Hepatocyte (in vitro differentiated cells): ENCODE measurements at regions not wholly inside any gene's neighbourhood (a gene's known extent, or its start where the extent isn't known, plus 50 kb on each side); places are given as distances from the start of the nearest gene placed in this dataset.

Experiments
- DNase-seq: peaks from one replicate; pipeline ENCODE4 v3.0.0-alpha.2; 2016; ENCODE audit warnings: low spot score
- H2AFZ ChIP-seq: fragments of 200-600 bp; sonication (generic); 2 replicates; pipeline ENCODE4 v1.6.0; 2016; ENCODE audit warnings: antibody characterized with exemption, mild to moderate bottlenecking
- H3K27ac ChIP-seq: fragments of 200-600 bp; sonication (generic); 2 replicates; pipeline ENCODE4 v1.5.1; 2016; ENCODE audit warnings: mild to moderate bottlenecking
- H3K27me3 ChIP-seq: fragments of 200-600 bp; sonication (generic); 2 replicates; pipeline ENCODE4 v1.6.1; 2016
- H3K36me3 ChIP-seq: fragments of 200-600 bp; sonication (generic); replicated peaks from 2 replicates; pipeline ENCODE4 v1.5.1; 2016; ENCODE audit warnings: low read depth; ENCODE audit not compliant: insufficient read depth
- H3K4me1 ChIP-seq: fragments of 200-600 bp; sonication (generic); 2 replicates; pipeline ENCODE4 v1.5.1; 2016; ENCODE audit warnings: mild to moderate bottlenecking, moderate library complexity; ENCODE audit not compliant: insufficient read depth
- H3K4me2 ChIP-seq: fragments of 200-600 bp; sonication (generic); 2 replicates; pipeline ENCODE4 v1.6.0; 2016
- H3K4me3 ChIP-seq: fragments of 200-600 bp; sonication (generic); 2 replicates; pipeline ENCODE4 v1.5.1; 2016; ENCODE audit warnings: mild to moderate bottlenecking
- H3K79me2 ChIP-seq: fragments of 200-600 bp; sonication (generic); 2 replicates; pipeline ENCODE4 v1.6.0; 2017; ENCODE audit warnings: mild to moderate bottlenecking
- H3K9me2 ChIP-seq: fragments of 200-600 bp; sonication (generic); replicated peaks from 2 replicates; pipeline ENCODE4 v1.6.0; 2017; ENCODE audit warnings: mild to moderate bottlenecking; ENCODE audit not compliant: insufficient read depth
- H3K9me3 ChIP-seq: fragments of 200-600 bp; sonication (generic); 2 replicates; pipeline ENCODE4 v1.5.1; 2016; ENCODE audit warnings: low read depth, mild to moderate bottlenecking
- H4K20me1 ChIP-seq: fragments of 200-600 bp; sonication (generic); 2 replicates; pipeline ENCODE4 v1.6.0; 2016; ENCODE audit warnings: mild to moderate bottlenecking; ENCODE audit not compliant: insufficient read depth, poor library complexity, severe bottlenecking
- EZH2 ChIP-seq: fragments of 200-600 bp; sonication (generic); IDR thresholded peaks from 2 replicates; pipeline ENCODE4 v1.6.1; 2016; ENCODE audit warnings: antibody characterized with exemption, mild to moderate bottlenecking, borderline replicate concordance
- EZH2phosphoT487 ChIP-seq: fragments of 200-600 bp; sonication (generic); IDR thresholded peaks from one replicate; pipeline ENCODE4 v1.6.1; 2018; ENCODE audit warnings: antibody characterized with exemption, mild to moderate bottlenecking, low read depth, moderate library complexity; ENCODE audit not compliant: unreplicated experiment, severe bottlenecking
- WGBS: methylation state at CpG from one replicate; pipeline ENCODE4 v1.1.6; 2016; ENCODE audit warnings: low lambda C conversion rate; ENCODE audit errors: missing lambda C conversion rate; 5-methylcytosine and 5-hydroxymethylcytosine counted together
- TF ChIP-seq, protein P1 (sequence below): fragments of 200-600 bp; sonication (generic); IDR thresholded peaks from 2 replicates; pipeline ENCODE4 v1.5.1; 2016; ENCODE audit warnings: antibody characterized with exemption, mild to moderate bottlenecking; ENCODE audit not compliant: poor library complexity

DNA sequence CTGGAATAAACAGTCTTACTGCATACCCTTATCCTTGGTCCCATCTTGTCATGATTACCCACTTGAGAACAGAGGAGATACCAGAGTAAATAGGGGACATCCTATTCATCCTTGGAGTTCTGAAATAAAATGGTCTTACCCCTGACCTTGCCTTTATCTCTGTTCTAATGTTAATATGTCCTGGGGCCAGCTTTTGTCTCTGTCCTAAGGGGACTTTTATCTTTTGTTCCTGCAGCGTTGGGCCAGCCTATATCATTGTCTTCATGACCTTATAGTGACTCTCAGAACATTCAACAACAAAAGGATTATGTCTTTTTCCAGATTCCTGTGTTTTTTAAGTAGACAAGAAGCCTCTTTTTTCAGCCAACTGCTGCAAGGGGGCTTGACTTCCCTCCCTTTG lies 1057.5 kb downstream of the LRFN5 start:
- Histone ChIP-seq H3K9me2 (no peaks in the 10 kb centered on the region), H4K20me1 (no peaks in the 10 kb centered on the region), H3K9me3 (no peaks in the 10 kb centered on the region), H3K4me1 (no peaks in the 10 kb centered on the region), H3K4me3 (no peak overlapping the region), H3K4me2 (no peak overlapping the region), H3K27ac (no peak overlapping the region), H3K79me2 (no peaks in the 10 kb centered on the region), H3K36me3 (no peaks in the 10 kb centered on the region), H2AFZ (no peak overlapping the region), H3K27me3 (no peaks in the 10 kb centered on the region)
- TF ChIP-seq, protein P1, sequence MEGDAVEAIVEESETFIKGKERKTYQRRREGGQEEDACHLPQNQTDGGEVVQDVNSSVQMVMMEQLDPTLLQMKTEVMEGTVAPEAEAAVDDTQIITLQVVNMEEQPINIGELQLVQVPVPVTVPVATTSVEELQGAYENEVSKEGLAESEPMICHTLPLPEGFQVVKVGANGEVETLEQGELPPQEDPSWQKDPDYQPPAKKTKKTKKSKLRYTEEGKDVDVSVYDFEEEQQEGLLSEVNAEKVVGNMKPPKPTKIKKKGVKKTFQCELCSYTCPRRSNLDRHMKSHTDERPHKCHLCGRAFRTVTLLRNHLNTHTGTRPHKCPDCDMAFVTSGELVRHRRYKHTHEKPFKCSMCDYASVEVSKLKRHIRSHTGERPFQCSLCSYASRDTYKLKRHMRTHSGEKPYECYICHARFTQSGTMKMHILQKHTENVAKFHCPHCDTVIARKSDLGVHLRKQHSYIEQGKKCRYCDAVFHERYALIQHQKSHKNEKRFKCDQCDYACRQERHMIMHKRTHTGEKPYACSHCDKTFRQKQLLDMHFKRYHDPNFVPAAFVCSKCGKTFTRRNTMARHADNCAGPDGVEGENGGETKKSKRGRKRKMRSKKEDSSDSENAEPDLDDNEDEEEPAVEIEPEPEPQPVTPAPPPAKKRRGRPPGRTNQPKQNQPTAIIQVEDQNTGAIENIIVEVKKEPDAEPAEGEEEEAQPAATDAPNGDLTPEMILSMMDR: no peak
- TF ChIP-seq EZH2phosphoT487 (no peak), EZH2 (no peak)
- DNase-seq: no peak
- 21% methylated on average over 1 of the region's 1 CpG for WGBS

DNA sequence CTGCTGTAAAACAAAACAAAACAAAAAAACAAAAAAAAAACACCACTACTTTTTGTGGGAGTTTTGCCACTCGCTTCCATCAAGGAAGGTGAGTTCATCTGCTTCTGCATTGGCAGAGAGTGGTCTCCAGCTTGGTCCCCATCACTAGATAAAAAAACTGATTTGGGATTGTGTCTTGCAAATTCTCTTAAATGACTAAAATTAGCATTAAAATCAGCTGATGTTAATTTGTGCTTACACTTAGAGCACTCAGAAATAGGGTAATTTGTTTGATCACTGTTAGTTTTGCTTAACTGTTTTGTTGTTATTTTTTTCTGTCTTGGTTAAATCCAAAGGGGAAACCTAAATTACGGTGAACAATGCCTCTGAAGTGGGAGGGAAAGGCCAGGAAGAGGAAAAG lies 1048.0 kb downstream of the LRFN5 start:
- Histone ChIP-seq H4K20me1 (no peaks in the 10 kb centered on the region), H3K9me3 (no peaks in the 10 kb centered on the region), H3K4me3 (no peak overlapping the region), H2AFZ (no peak overlapping the region), H3K36me3 (no peaks in the 10 kb centered on the region), H3K27ac (no peak overlapping the region), H3K4me1 (no peaks in the 10 kb centered on the region), H3K9me2 (no peaks in the 10 kb centered on the region), H3K79me2 (no peaks in the 10 kb centered on the region), H3K4me2 (no peak overlapping the region), H3K27me3 (no peaks in the 10 kb centered on the region)
- no peak for DNase-seq
- 78% methylated on average over 2 of the region's 2 CpGs for WGBS
- TF ChIP-seq, protein P1: no peak
- TF ChIP-seq EZH2phosphoT487: no peak
- no peak for TF ChIP-seq EZH2

DNA sequence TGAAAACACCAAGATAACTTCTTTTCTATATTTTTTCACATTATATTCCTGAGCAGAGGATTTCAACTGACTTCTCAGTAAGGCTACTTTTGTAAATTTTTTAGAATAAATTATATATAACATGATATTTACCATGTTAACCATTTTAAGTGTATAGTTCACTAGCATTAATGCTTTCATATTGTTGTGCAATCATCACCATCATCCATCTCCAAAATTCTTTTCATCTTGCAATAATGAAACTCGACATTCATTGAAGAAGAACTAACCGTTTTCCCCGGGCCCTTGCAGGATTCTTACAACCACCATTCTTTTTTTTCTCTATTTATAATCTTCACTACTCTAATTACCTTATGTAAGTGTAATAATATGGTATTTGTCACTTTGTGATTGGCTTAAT lies 1036.1 kb downstream of the LRFN5 start:
- Histone ChIP-seq H4K20me1 (no peaks in the 10 kb centered on the region), H2AFZ (no peak overlapping the region), H3K9me3 (no peaks in the 10 kb centered on the region), H3K4me2 (no peak overlapping the region), H3K36me3 (no peaks in the 10 kb centered on the region), H3K4me1 (no peaks in the 10 kb centered on the region), H3K27me3 (no peaks in the 10 kb centered on the region), H3K4me3 (no peak overlapping the region), H3K9me2 (no peaks in the 10 kb centered on the region), H3K27ac (no peak overlapping the region), H3K79me2 (no peaks in the 10 kb centered on the region)
- 91% methylated on average over 3 of the region's 3 CpGs for WGBS
- TF ChIP-seq, protein P1: no peak
- TF ChIP-seq EZH2phosphoT487 (no peak), EZH2 (no peak)
- no peak for DNase-seq
